CD8-positive, alpha-beta memory T cell (primary cell): ENCODE measurements at regions not wholly inside any gene's neighbourhood (a gene's known extent, or its start where the extent isn't known, plus 50 kb on each side); places are given as distances from the start of the nearest gene placed in this dataset.
A peak's percentile ranks its signal among the peaks of the same experiment; 100 is the strongest.

Experiments used
- CTCF ChIA-PET: fragments of 350-600 bp; sonication (Branson Sonifier 250); formaldehyde crosslinking; loops from one replicate; lab custom pipeline; 2021; ENCODE audit warnings: antibody characterized with exemption; lab: Charles Lee
- POLR2A ChIA-PET: fragments of 350-600 bp; sonication (Branson Sonifier 250); formaldehyde crosslinking; loops from one replicate; lab custom pipeline; 2021; ENCODE audit warnings: antibody characterized with exemption; lab: Charles Lee
- DNase-seq, 5 donors: peaks; one replicate each; pipeline versions ENCODE4 v3.0.0 to v3.0.0-alpha.2; 2020 to 2022; ENCODE audit warnings: mixed read lengths in 1 of 5
- H3K27ac ChIP-seq: one replicate; pipeline ENCODE4 v1.7.0; 2013; ENCODE audit warnings: low read depth, mild to moderate bottlenecking, low read length, moderate library complexity
- H3K27me3 ChIP-seq: 2 replicates; pipeline ENCODE4 v1.7.0; 2013; ENCODE audit warnings: low read length, mild to moderate bottlenecking; ENCODE audit not compliant: insufficient read depth, poor library complexity, severe bottlenecking
- H3K36me3 ChIP-seq: 2 replicates; pipeline ENCODE4 v1.7.0; 2013; ENCODE audit warnings: mild to moderate bottlenecking, low read length, moderate library complexity; ENCODE audit not compliant: insufficient read depth
- H3K4me1 ChIP-seq: 2 replicates; pipeline ENCODE4 v1.7.0; 2013; ENCODE audit warnings: mild to moderate bottlenecking, low read length, moderate library complexity; ENCODE audit not compliant: insufficient read depth
- H3K4me3 ChIP-seq: 2 replicates; pipeline ENCODE4 v1.7.0; 2013; ENCODE audit warnings: mild to moderate bottlenecking, low read length
- H3K9me3 ChIP-seq: 2 replicates; pipeline ENCODE4 v1.7.0; 2013; ENCODE audit warnings: mild to moderate bottlenecking, low read length
- H3K27ac Mint-ChIP-seq, 8 donors: one replicate each; pipeline ENCODE4 v1.8.0; 2020 to 2021; ENCODE audit warnings: mixed read lengths in 8 of 8, mild to moderate bottlenecking in 6 of 8, inconsistent platforms in 3 of 8, moderate library complexity in 3 of 8
- H3K27me3 Mint-ChIP-seq, 2 donors: one replicate each; pipeline ENCODE4 v1.8.0; 2020 to 2021; ENCODE audit warnings: mixed read lengths in 2 of 2, mild to moderate bottlenecking in 1 of 2, moderate library complexity in 1 of 2
- H3K36me3 Mint-ChIP-seq, 3 donors: one replicate each; pipeline ENCODE4 v1.8.0; 2020 to 2021; ENCODE audit warnings: mixed read lengths in 3 of 3, inconsistent platforms in 1 of 3, mild to moderate bottlenecking in 1 of 3
- H3K4me1 Mint-ChIP-seq, 3 donors: one replicate each; pipeline ENCODE4 v1.8.0; 2020 to 2021; ENCODE audit warnings: mixed read lengths in 3 of 3, inconsistent platforms in 1 of 3, mild to moderate bottlenecking in 1 of 3
- H3K4me3 Mint-ChIP-seq, 7 donors: one replicate each; pipeline ENCODE4 v1.8.0; 2020 to 2021; ENCODE audit warnings: mixed read lengths in 7 of 7, mild to moderate bottlenecking in 6 of 7, moderate library complexity in 4 of 7, inconsistent platforms in 2 of 7
- H3K9me3 Mint-ChIP-seq, 5 donors: one replicate each; pipeline ENCODE4 v1.8.0; 2020 to 2022; ENCODE audit warnings: mixed read lengths in 5 of 5, mild to moderate bottlenecking in 3 of 5, moderate library complexity in 2 of 5, inconsistent platforms in 1 of 5

- Mint-ChIP-seq H3K9me3 (peaks cover 0 to 2% (median 0%) of the 10 kb centered on the region in 5 donors), H3K4me3 (no peak overlapping the region), H3K36me3 (no peaks in the 10 kb centered on the region), H3K27me3 (peaks cover 1 to 11% of the 10 kb centered on the region in 2 donors), H3K4me1 (no peaks in the 10 kb centered on the region), H3K27ac (no peak overlapping the region)
- CTCF ChIA-PET, result no interaction called here
- H3K36me3 ChIP-seq, result no peaks in the 10 kb centered on the region
- H3K4me3 ChIP-seq, result no peak overlapping the region
- H3K4me1 ChIP-seq, result no peaks in the 10 kb centered on the region
- POLR2A ChIA-PET, result no interaction called here
- no peaks in the 10 kb centered on the region for H3K9me3 ChIP-seq
- H3K27me3 ChIP-seq, result no peaks in the 10 kb centered on the region
- DNase-seq, result no peak
- no peak overlapping the region for H3K27ac ChIP-seq
Observed at GRCh38 chr5:109982966-109983534, 293.3 kb downstream of the MAN2A1 start.

- Histone ChIP-seq H3K4me3 (no peak overlapping the region), H3K9me3 (no peaks in the 10 kb centered on the region), H3K27ac (no peak overlapping the region), H3K27me3 (no peaks in the 10 kb centered on the region), H3K4me1 (no peaks in the 10 kb centered on the region), H3K36me3 (no peaks in the 10 kb centered on the region)
- no peak overlapping the region for H3K4me3 Mint-ChIP-seq
- no peak overlapping the region for H3K27ac Mint-ChIP-seq
- no peaks in the 10 kb centered on the region for H3K4me1 Mint-ChIP-seq
- H3K9me3 Mint-ChIP-seq, result no peaks in the 10 kb centered on the region
- POLR2A ChIA-PET, result no interaction called here
- H3K27me3 Mint-ChIP-seq, result peaks cover 1 to 6% of the 10 kb centered on the region in 2 donors
- DNase-seq, result no peak
- H3K36me3 Mint-ChIP-seq, result no peaks in the 10 kb centered on the region
- CTCF ChIA-PET, result no interaction called here
Observed at GRCh38 chr5:109986726-109987125, 297.0 kb downstream of the MAN2A1 start.

GRCh38 chr5:109987355-109987754 lies 297.6 kb downstream of the MAN2A1 start:
- Histone ChIP-seq H3K4me1 (no peaks in the 10 kb centered on the region), H3K9me3 (no peaks in the 10 kb centered on the region), H3K27me3 (no peaks in the 10 kb centered on the region), H3K36me3 (no peaks in the 10 kb centered on the region), H3K4me3 (no peak overlapping the region), H3K27ac (no peak overlapping the region)
- peaks cover 3 to 6% of the 10 kb centered on the region in 2 donors for H3K27me3 Mint-ChIP-seq
- H3K9me3 Mint-ChIP-seq, result peaks cover 0 to 1% (median 0%) of the 10 kb centered on the region in 5 donors
- DNase-seq, result no peak
- ChIA-PET CTCF (no interaction called here), POLR2A (no interaction called here)
- H3K4me1 Mint-ChIP-seq, result no peaks in the 10 kb centered on the region
- H3K27ac Mint-ChIP-seq, result no peak overlapping the region
- no peaks in the 10 kb centered on the region for H3K36me3 Mint-ChIP-seq
- H3K4me3 Mint-ChIP-seq, result no peak overlapping the region

GRCh38 chr5:109987970-109988369 lies 298.2 kb downstream of the MAN2A1 start:
- POLR2A ChIA-PET, result no interaction called here
- no peak overlapping the region for H3K4me3 Mint-ChIP-seq
- no peaks in the 10 kb centered on the region for H3K4me1 Mint-ChIP-seq
- no peak for DNase-seq
- no peaks in the 10 kb centered on the region for H3K36me3 ChIP-seq
- H3K27me3 Mint-ChIP-seq, result peaks cover 3 to 7% of the 10 kb centered on the region in 2 donors
- no peak overlapping the region for H3K4me3 ChIP-seq
- CTCF ChIA-PET, result no interaction called here
- H3K27ac ChIP-seq, result no peak overlapping the region
- no peaks in the 10 kb centered on the region for H3K9me3 ChIP-seq
- peaks cover 0 to 4% (median 0%) of the 10 kb centered on the region in 3 donors for H3K36me3 Mint-ChIP-seq
- peaks cover 0 to 2% (median 0%) of the 10 kb centered on the region in 5 donors for H3K9me3 Mint-ChIP-seq
- no peak overlapping the region for H3K27ac Mint-ChIP-seq
- no peaks in the 10 kb centered on the region for H3K4me1 ChIP-seq
- no peaks in the 10 kb centered on the region for H3K27me3 ChIP-seq

DNA sequence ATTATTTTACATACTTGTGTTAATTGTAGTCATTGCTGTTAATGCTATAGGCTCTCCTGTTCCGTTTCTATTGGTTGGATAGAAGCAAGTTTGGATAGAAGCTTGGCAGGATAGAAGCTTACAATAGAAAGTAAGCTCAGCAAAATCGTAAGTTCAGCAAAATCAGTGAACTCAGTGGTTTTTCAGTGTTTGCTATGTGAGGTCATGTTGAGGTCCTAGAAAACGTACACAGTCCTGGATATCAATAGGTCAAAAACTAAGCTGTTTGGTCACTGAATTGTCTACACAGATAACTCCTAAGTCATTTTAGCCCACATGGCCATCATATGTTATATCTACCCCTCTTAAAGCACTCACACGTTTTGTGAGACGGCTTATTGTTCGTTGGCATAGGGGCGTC lies 299.4 kb downstream of the MAN2A1 start:
- Histone ChIP-seq H3K9me3 (no peaks in the 10 kb centered on the region), H3K27ac (no peak overlapping the region), H3K36me3 (no peaks in the 10 kb centered on the region), H3K27me3 (no peaks in the 10 kb centered on the region), H3K4me3 (no peak overlapping the region), H3K4me1 (no peaks in the 10 kb centered on the region)
- DNase-seq, result no peak
- H3K4me3 Mint-ChIP-seq, result no peak overlapping the region
- no peak overlapping the region for H3K27ac Mint-ChIP-seq
- ChIA-PET POLR2A (no interaction called here), CTCF (no interaction called here)
- peaks cover 2 to 4% of the 10 kb centered on the region in 2 donors for H3K27me3 Mint-ChIP-seq
- peaks cover 0 to 2% (median 0%) of the 10 kb centered on the region in 5 donors for H3K9me3 Mint-ChIP-seq
- peaks cover 0 to 4% (median 0%) of the 10 kb centered on the region in 3 donors for H3K36me3 Mint-ChIP-seq
- H3K4me1 Mint-ChIP-seq, result no peaks in the 10 kb centered on the region

- no peak for DNase-seq
- ChIA-PET POLR2A (no interaction called here), CTCF (no interaction called here)
- Histone ChIP-seq H3K4me1 (no peaks in the 10 kb centered on the region), H3K4me3 (no peak overlapping the region), H3K27ac (no peak overlapping the region), H3K9me3 (no peaks in the 10 kb centered on the region), H3K27me3 (no peaks in the 10 kb centered on the region), H3K36me3 (no peaks in the 10 kb centered on the region)
- Mint-ChIP-seq H3K27ac (no peak overlapping the region), H3K4me3 (no peak overlapping the region), H3K36me3 (peaks cover 0 to 4% (median 0%) of the 10 kb centered on the region in 3 donors), H3K9me3 (peaks cover 0 to 2% (median 0%) of the 10 kb centered on the region in 5 donors), H3K4me1 (no peaks in the 10 kb centered on the region), H3K27me3 (peaks cover 2 to 4% of the 10 kb centered on the region in 2 donors)
Observed at GRCh38 chr5:109989994-109990722, 300.4 kb downstream of the MAN2A1 start.

DNA sequence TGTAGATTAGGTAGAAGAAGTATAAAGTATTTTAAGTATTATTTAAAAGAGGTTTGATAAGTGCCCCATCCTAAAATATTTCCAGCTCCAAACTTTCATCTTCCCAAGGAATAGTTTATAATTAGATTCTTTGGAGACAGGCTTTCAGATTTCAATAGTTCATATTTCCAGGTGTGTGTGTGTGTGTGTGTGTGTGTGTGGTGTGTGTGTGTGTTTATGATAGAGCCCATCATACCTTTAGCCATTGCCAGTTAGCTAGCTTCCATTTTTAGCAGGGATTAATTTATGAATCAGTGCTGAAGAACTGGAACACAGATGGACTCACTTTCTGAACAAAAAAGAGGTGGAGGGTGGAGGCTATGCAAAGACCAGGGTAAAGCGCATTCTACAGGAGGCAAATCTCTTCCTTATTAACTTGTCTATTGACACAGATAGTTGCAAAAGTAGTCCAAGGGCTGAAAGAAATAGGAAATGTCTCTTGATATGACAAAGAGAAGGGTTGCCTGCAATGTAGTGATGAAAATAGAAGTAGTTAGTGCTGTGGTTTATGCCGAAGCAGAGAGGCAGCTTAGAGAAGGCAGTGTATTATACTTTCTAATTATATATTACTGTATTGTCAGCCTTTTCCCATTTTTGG lies 301.1 kb downstream of the MAN2A1 start:
- Mint-ChIP-seq H3K36me3 (peaks cover 0 to 4% (median 0%) of the 10 kb centered on the region in 3 donors), H3K4me1 (no peaks in the 10 kb centered on the region), H3K4me3 (no peak overlapping the region), H3K9me3 (peaks cover 0 to 2% (median 0%) of the 10 kb centered on the region in 5 donors), H3K27me3 (peaks cover 4% of the 10 kb centered on the region in 2 donors), H3K27ac (peak overlapping the region in 1 of 8 donors; percentile 37)
- no peaks in the 10 kb centered on the region for H3K36me3 ChIP-seq
- no peaks in the 10 kb centered on the region for H3K27me3 ChIP-seq
- no peaks in the 10 kb centered on the region for H3K9me3 ChIP-seq
- POLR2A ChIA-PET, result no interaction called here
- CTCF ChIA-PET, result no interaction called here
- H3K4me1 ChIP-seq, result no peaks in the 10 kb centered on the region
- no peak overlapping the region for H3K27ac ChIP-seq
- DNase-seq, result no peak
- no peak overlapping the region for H3K4me3 ChIP-seq

DNA sequence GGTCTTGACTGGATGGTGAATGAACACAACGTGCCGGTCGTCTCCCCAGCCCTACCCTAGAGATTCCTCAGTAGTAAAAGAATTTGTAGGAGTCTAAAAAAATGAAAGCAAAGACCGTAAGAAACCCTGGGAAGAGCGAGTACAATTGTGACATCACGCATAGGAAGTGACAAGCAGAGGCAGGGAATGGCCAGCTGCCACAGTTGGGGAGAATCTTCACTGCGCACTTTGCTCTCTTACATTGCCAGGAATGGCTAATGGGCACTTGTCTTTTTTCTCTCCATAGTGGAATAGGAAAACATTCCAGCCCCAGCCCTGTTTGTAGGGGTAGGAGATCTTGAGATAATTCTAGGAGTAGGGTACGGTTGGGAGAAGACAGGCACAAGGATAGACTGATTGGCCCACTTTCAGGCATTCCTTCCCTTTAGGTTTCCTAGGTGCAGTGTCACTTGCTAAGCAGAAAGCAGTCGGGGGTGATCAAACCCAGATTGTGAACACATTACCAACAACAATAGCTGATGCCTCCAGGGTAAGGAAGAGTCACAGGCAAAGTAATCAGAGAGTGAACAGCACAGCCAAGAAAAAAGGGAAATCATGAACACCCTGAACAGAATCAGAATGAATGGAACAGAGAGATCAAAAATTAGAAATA lies 302.7 kb downstream of the MAN2A1 start:
- DNase-seq, result no peak
- no peak overlapping the region for H3K4me3 ChIP-seq
- Mint-ChIP-seq H3K27ac (peak overlapping the region in 2 of 8 donors; percentile 3 to 66), H3K9me3 (peaks cover 0 to 2% (median 0%) of the 10 kb centered on the region in 5 donors), H3K4me1 (no peaks in the 10 kb centered on the region), H3K36me3 (peaks cover 0 to 4% (median 0%) of the 10 kb centered on the region in 3 donors), H3K27me3 (peaks cover 4% of the 10 kb centered on the region in 2 donors), H3K4me3 (no peak overlapping the region)
- no peaks in the 10 kb centered on the region for H3K36me3 ChIP-seq
- no peaks in the 10 kb centered on the region for H3K9me3 ChIP-seq
- no peaks in the 10 kb centered on the region for H3K4me1 ChIP-seq
- H3K27ac ChIP-seq, result no peak overlapping the region
- ChIA-PET POLR2A (no interaction called here), CTCF (no interaction called here)
- H3K27me3 ChIP-seq, result no peaks in the 10 kb centered on the region
